Heart left ventricle (tissue), 16 donors: ENCODE measurements at regions not wholly inside any gene's neighbourhood (a gene's known extent, or its start where the extent isn't known, plus 50 kb on each side); places are given as distances from the start of the nearest gene placed in this dataset.

Experiments
- ATAC-seq, 4 donors: fragments of 200-7000 bp; cut with Tn5 transposase; one replicate each; pipeline ENCODE4 v1.9.1; 2020 to 2022; ENCODE audit warnings: moderate library complexity in 4 of 4, mild to moderate bottlenecking in 3 of 4, moderate number of reproducible peaks in 1 of 4
- DNase-seq, 5 donors: peaks; one replicate each; pipeline ENCODE4 v3.0.0-alpha.2; 2020
- H3K27ac ChIP-seq, 12 donors: fragments of 200-600 bp; sonication (generic) in 4 of 12; one replicate each; pipeline versions ENCODE4 v1.5.0 to v1.8.0; 2016 to 2022; ENCODE audit warnings: mild to moderate bottlenecking in 2 of 12
- H3K27me3 ChIP-seq, 9 donors: fragments of 200-600 bp; sonication (generic) in 2 of 9; one replicate each; pipeline versions ENCODE4 v1.5.1 to v1.8.0; 2016 to 2022; ENCODE audit warnings: mild to moderate bottlenecking in 3 of 9
- H3K36me3 ChIP-seq, 9 donors: fragments of 200-600 bp; sonication (generic) in 2 of 9; one replicate each; pipeline versions ENCODE4 v1.5.0 to v1.8.0; 2018 to 2022; ENCODE audit warnings: mild to moderate bottlenecking in 2 of 9
- H3K4me1 ChIP-seq, 12 donors: fragments of 200-600 bp; sonication (generic) in 4 of 12; one replicate each; pipeline versions ENCODE4 v1.5.0 to v1.8.0; 2016 to 2022; ENCODE audit warnings: mild to moderate bottlenecking in 3 of 12
- H3K4me3 ChIP-seq, 12 donors: fragments of 200-600 bp; sonication (generic) in 4 of 12; one replicate each; pipeline versions ENCODE4 v1.5.0 to v1.8.0; 2017 to 2022; ENCODE audit warnings: mild to moderate bottlenecking in 9 of 12, moderate library complexity in 4 of 12
- H3K9me3 ChIP-seq, 12 donors: fragments of 200-600 bp; sonication (generic) in 4 of 12; one replicate each; pipeline versions ENCODE4 v1.5.0 to v1.8.0; 2016 to 2022; ENCODE audit warnings: mild to moderate bottlenecking in 1 of 12
- POLR2A ChIP-seq, 2 donors: fragments of 450-650 bp; IDR thresholded peaks; one replicate each; pipeline ENCODE4 v1.6.1; 2017; ENCODE audit warnings: antibody characterized with exemption in 2 of 2, mild to moderate bottlenecking in 2 of 2, moderate library complexity in 2 of 2
- WGBS, 4 donors: extraction: QIAGEN DNeasy Blood & Tissue Kit in 2 of 4; methylation state at CpG; one replicate each; pipeline versions ENCODE4 v1.1.5 to v1.1.7; 2013 to 2018; 5-methylcytosine and 5-hydroxymethylcytosine counted together
- intact Hi-C, 10 donors: fragments of 100-400 bp; cut with DNase I; formaldehyde crosslinking; loops; one replicate each; pipeline versions ENCODE4 v1.11.1 to v1.14.2; 2022
- TF ChIP-seq, protein P1 (sequence below), 12 donors: fragments of 200-600 bp; sonication (generic) in 4 of 12; IDR thresholded peaks; one replicate each; pipeline versions ENCODE4 v1.5.0 to v1.8.0; 2018 to 2022; ENCODE audit warnings: antibody characterized with exemption in 12 of 12, mild to moderate bottlenecking in 5 of 12
- donor health status: ischemic (EF 13 %, LVEDD 7.1; RV severe dilation, severe dysfunction).
- donor health status: healthy with polysubstance abuse.
- donor health status: DM: no; HTN: yes; CAD: no.
- donor health status: DM: no; HTN: no; CAD: no.
- donor health status: ischemic (EF 25% LVEDD 6.9; RV normal size, moderate dysfunction).
- donor health status: ischemic (EF 25% LVEDD 5.7; RV mildly dilated, moderate dysfunction).
- donor health status: healthy.
- donor health status: DM: yes; HTN: yes; CAD: no.
- donor health status: ischemic (EF 35%, LVEDD 5.7; RV mildly dilated, moderate dysfunction).
- donor health status: nonischemic (EF 11% LVEDD 7.7; RV severe dilation, severe dysfunction).
- donor health status: DM: yes; HTN: yes; CAD: no.
- donor health status: PGD.
- donor health status: ischemic (EF 29% LVEDD 5.4; RV normal size, mild dysfunction).
- donor health status: nonischemic (EF 23%, LVEDD 6.1; RV moderate dilation, normal function).

DNA sequence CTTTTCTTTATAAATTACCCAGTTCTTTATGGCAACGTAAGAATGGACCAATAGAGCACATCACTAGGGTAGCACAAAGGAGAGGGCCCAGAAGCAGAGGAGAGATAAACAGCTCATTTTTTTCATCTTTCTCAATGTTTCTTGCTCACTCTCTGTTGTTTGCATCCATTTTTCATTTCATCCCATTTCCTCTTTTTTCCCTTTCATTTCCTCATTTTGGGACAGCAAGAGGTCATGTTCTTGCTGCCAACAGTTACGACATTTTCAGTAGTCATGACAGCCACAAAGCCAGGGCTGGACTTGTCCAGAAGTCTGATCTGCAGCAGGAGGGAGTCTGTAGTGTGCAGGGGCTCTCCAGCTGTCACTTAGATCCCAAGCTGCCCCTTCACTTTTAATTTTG is 52.7 kb upstream of the CYP1B1 start:
- peak in 3 of 5 donors; percentile 53 to 65 (median 61) for DNase-seq

DNA sequence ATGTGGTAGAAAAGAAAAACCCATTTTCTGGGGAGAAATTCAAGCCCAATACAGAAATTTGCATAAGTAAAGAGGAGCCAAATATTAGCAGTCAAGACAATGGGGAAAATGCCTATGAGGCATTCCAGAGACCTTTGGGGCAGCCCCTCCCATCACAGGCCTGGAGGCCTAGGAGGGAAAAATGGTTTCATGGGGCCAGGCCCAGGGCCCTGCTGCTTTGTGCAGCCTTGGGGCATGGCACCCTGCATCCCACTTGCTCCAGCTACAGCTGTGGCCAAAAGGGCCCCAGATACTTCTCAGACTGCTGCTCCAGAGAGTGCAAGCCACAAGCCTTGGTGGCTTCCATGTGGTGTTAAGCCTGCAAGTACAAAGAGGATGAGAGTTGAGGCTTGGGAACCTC is 51.3 kb upstream of the CYP1B1 start:
- no peak overlapping the region for H3K4me3 ChIP-seq
- no peaks in the 10 kb centered on the region for H3K36me3 ChIP-seq
- H3K4me1 ChIP-seq, result peaks cover 0 to 67% (median 2%) of the 10 kb centered on the region in 12 donors
- DNase-seq (no peak), ATAC-seq (no peak)
- H3K27me3 ChIP-seq, result no peaks in the 10 kb centered on the region
- intact Hi-C loops, result loop anchor here in 1 of 10 donors (10.0 kb wide), 1 partner anchor 138 kb away; no protein-coding TSS in a partner anchor
- peak overlapping the region in 1 of 12 donors; percentile 90 for H3K27ac ChIP-seq
- H3K9me3 ChIP-seq, result peaks cover 0 to 22% (median 6%) of the 10 kb centered on the region in 12 donors
- TF ChIP-seq, protein P1, sequence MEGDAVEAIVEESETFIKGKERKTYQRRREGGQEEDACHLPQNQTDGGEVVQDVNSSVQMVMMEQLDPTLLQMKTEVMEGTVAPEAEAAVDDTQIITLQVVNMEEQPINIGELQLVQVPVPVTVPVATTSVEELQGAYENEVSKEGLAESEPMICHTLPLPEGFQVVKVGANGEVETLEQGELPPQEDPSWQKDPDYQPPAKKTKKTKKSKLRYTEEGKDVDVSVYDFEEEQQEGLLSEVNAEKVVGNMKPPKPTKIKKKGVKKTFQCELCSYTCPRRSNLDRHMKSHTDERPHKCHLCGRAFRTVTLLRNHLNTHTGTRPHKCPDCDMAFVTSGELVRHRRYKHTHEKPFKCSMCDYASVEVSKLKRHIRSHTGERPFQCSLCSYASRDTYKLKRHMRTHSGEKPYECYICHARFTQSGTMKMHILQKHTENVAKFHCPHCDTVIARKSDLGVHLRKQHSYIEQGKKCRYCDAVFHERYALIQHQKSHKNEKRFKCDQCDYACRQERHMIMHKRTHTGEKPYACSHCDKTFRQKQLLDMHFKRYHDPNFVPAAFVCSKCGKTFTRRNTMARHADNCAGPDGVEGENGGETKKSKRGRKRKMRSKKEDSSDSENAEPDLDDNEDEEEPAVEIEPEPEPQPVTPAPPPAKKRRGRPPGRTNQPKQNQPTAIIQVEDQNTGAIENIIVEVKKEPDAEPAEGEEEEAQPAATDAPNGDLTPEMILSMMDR (IDR thresholded peaks at IDR 0.05), result no peak
- no peak for TF ChIP-seq POLR2A (IDR thresholded peaks at IDR 0.05)

More for the DNA sequence above, 52.7 kb upstream of the CYP1B1 start:
- peaks cover 0 to 56% (median 0%) of the 10 kb centered on the region in 12 donors for H3K4me1 ChIP-seq
- H3K9me3 ChIP-seq, result peaks cover 0 to 22% (median 6%) of the 10 kb centered on the region in 12 donors
- TF ChIP-seq, protein P1 (IDR thresholded peaks at IDR 0.05), result no peak
- TF ChIP-seq POLR2A (IDR thresholded peaks at IDR 0.05), result no peak
- intact Hi-C loops, result loop anchor here in 1 of 10 donors (10.0 kb wide), 1 partner anchor 136 kb away; no protein-coding TSS in a partner anchor
- H3K4me3 ChIP-seq, result no peak overlapping the region
- ATAC-seq, result peak; percentile 59 to 90 (median 82)
- no peaks in the 10 kb centered on the region for H3K27me3 ChIP-seq
- WGBS, 4 donors, result 73 to 79% (median 76%) methylated on average over 2 of the region's 2 CpGs
- no peaks in the 10 kb centered on the region for H3K36me3 ChIP-seq
- peak overlapping the region in 11 of 12 donors; percentile 6 to 90 (median 57) for H3K27ac ChIP-seq

DNA sequence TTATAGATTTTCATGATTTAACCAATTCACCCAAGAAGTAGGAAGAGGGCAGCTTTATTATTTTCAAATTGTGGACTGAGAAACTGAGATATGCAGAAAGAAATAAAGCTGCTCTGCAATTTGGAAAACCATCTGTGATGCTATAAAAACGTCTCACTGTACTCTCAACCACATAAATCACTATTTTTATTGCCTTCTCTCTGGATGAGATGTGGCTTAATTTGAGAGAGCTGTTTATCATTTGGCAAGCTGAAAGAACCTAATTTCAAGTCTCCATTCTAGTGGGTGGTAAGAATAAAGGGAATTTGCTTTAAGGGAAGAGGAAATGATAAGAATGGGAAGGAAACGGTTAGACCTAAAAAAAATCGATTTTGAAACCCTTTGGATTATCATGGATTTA is 49.9 kb upstream of the CYP1B1 start:
- ATAC-seq, result no peak
- 60 to 69% (median 64%) methylated on average over 3 of the region's 3 CpGs for WGBS, 4 donors
- no peak for DNase-seq
- Histone ChIP-seq H3K4me1 (peaks cover 0 to 69% (median 7%) of the 10 kb centered on the region in 12 donors), H3K27me3 (no peaks in the 10 kb centered on the region), H3K36me3 (no peaks in the 10 kb centered on the region), H3K27ac (no peak overlapping the region), H3K9me3 (peaks cover 0 to 22% (median 6%) of the 10 kb centered on the region in 12 donors), H3K4me3 (no peak overlapping the region)
- TF ChIP-seq POLR2A (IDR thresholded peaks at IDR 0.05), result no peak
- TF ChIP-seq, protein P1 (IDR thresholded peaks at IDR 0.05), result no peak
- intact Hi-C loops, result loop anchor here in 1 of 10 donors (10.0 kb wide), 1 partner anchor 139 kb away; no protein-coding TSS in a partner anchor
